Spleen (tissue), 7 donors: ENCODE measurements at regions not wholly inside any gene's neighbourhood (a gene's known extent, or its start where the extent isn't known, plus 50 kb on each side); places are given as distances from the start of the nearest gene placed in this dataset.

Source experiments
- POLR2A ChIP-seq, 3 donors: fragments of 450-650 bp; IDR thresholded peaks; one replicate each; pipeline ENCODE4 v1.5.1; 2017; ENCODE audit warnings: antibody characterized with exemption in 3 of 3, mild to moderate bottlenecking in 1 of 3
- POLR2AphosphoS5 ChIP-seq, 3 donors: sonication (generic); formaldehyde crosslinking; IDR thresholded peaks; one replicate each; pipeline ENCODE4 v1.5.1; 2017; ENCODE audit warnings: antibody characterized with exemption in 3 of 3
- TF ChIP-seq, protein P1 (sequence below), 11 experiments: fragments of 200-600 bp in 7 of 11; fragments of 450-650 bp in 4 of 11; sonication (generic) in 4 of 11; IDR thresholded peaks in 8 of 11; conservative IDR thresholded peaks in 3 of 11; 1 replicate in 7 of 11; 2 replicates in 4 of 11; pipeline versions ENCODE4 v1.4.0 to v1.8.0; 2016 to 2021; ENCODE audit warnings: antibody characterized with exemption in 11 of 11, inconsistent platforms in 4 of 11, mild to moderate bottlenecking in 1 of 11
- donor health status: DM: no; HTN: no; CAD: no; lungs with moderate emphysema.
- donor health status: DM: no; HTN: no; CAD: no.
- donor health status: DM: no; HTN: no; CAD: no.

DNA sequence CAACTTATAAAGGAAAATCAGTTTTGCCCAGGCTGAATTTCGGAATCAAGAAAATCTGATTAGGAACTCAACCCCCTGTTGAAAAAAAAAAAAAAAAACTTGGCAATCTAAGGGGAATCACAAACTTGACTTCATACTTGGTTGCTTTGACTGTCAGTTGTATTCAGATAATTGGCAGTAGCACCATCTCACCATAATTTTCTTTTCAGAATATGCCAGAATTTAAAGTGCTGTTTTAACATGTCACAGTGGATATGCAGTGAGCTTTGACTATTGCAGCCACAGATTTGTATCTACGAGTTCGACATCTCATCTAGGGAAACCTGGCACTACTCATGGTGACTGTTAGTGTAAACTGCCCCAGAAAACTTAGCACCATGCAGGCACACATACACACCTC, 761.4 kb upstream of the KLHL29 start:
- TF ChIP-seq, protein P1, sequence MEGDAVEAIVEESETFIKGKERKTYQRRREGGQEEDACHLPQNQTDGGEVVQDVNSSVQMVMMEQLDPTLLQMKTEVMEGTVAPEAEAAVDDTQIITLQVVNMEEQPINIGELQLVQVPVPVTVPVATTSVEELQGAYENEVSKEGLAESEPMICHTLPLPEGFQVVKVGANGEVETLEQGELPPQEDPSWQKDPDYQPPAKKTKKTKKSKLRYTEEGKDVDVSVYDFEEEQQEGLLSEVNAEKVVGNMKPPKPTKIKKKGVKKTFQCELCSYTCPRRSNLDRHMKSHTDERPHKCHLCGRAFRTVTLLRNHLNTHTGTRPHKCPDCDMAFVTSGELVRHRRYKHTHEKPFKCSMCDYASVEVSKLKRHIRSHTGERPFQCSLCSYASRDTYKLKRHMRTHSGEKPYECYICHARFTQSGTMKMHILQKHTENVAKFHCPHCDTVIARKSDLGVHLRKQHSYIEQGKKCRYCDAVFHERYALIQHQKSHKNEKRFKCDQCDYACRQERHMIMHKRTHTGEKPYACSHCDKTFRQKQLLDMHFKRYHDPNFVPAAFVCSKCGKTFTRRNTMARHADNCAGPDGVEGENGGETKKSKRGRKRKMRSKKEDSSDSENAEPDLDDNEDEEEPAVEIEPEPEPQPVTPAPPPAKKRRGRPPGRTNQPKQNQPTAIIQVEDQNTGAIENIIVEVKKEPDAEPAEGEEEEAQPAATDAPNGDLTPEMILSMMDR (IDR thresholded peaks at IDR 0.05 in 8 of 11, conservative IDR thresholded peaks at IDR 0.05 in 3 of 11), result no peak
- TF ChIP-seq POLR2A (IDR thresholded peaks at IDR 0.05) (no peak), POLR2AphosphoS5 (IDR thresholded peaks at IDR 0.05) (no peak)
